OCI-LY7 (cell line): ENCODE measurements at regions not wholly inside any gene's neighbourhood (a gene's known extent, or its start where the extent isn't known, plus 50 kb on each side); places are given as distances from the start of the nearest gene placed in this dataset.

Experiments used
- BruUV-seq: library from RNA; stranded (reverse); fragments of 400-500 nt; replicated peaks from 2 replicates; lab custom pipeline; 2021; lab: Mats Ljungman, UMichigan
- CTCF ChIA-PET: fragments of 300-600 bp; sonication (Branson Sonifier 250); formaldehyde crosslinking; loops from one replicate; lab custom pipeline; 2022; ENCODE audit warnings: antibody characterized with exemption; ENCODE audit not compliant: unreplicated experiment; lab: Charles Lee
- POLR2A ChIA-PET: fragments of 300-600 bp; sonication (Branson Sonifier 250); formaldehyde crosslinking; loops from one replicate; lab custom pipeline; 2022; ENCODE audit warnings: antibody characterized with exemption; lab: Charles Lee
- DNase-seq: peaks from one replicate; pipeline ENCODE4 v3.0.0-alpha.2; 2015; ENCODE audit warnings: low spot score
- H2AFZ ChIP-seq: fragments of 200-600 bp; sonication (generic), shearing (Covaris generic); 2 replicates; pipeline ENCODE4 v1.6.1; 2014; ENCODE audit warnings: mild to moderate bottlenecking, antibody characterized with exemption, low read length, moderate library complexity
- H3K27ac ChIP-seq: fragments of 200-600 bp; sonication (generic); 2 replicates; pipeline ENCODE4 v1.5.1; 2014; ENCODE audit warnings: mixed run types, low read depth, mild to moderate bottlenecking, moderate library complexity, low read length, inconsistent platforms; ENCODE audit not compliant: poor library complexity, severe bottlenecking
- H3K36me3 ChIP-seq: fragments of 200-600 bp; sonication (generic); 2 replicates; pipeline ENCODE4 v1.6.1; 2014; ENCODE audit warnings: mild to moderate bottlenecking, antibody characterized with exemption, low read length, moderate library complexity, mixed read lengths; ENCODE audit not compliant: insufficient read depth
- H3K4me1 ChIP-seq: fragments of 200-600 bp; sonication (generic); 2 replicates; pipeline ENCODE4 v1.5.1; 2014; ENCODE audit warnings: mild to moderate bottlenecking, low read length; ENCODE audit not compliant: insufficient read depth, poor library complexity, severe bottlenecking
- H3K4me2 ChIP-seq: fragments of 200-600 bp; sonication (generic); 2 replicates; pipeline ENCODE4 v1.6.1; 2014; ENCODE audit warnings: mild to moderate bottlenecking, low read length
- H3K4me3 ChIP-seq: fragments of 200-600 bp; sonication (generic); 2 replicates; pipeline ENCODE4 v1.5.1; 2014; ENCODE audit warnings: mild to moderate bottlenecking, low read depth, low read length; ENCODE audit not compliant: poor library complexity, severe bottlenecking
- H3K79me2 ChIP-seq: fragments of 200-600 bp; sonication (generic); 2 replicates; pipeline ENCODE4 v1.6.1; 2016; ENCODE audit warnings: low read depth, mild to moderate bottlenecking, low read length, moderate library complexity, mixed read lengths; ENCODE audit not compliant: insufficient read depth
- H3K9me2 ChIP-seq: fragments of 200-600 bp; sonication (generic); 2 replicates; pipeline ENCODE4 v1.6.1; 2016; ENCODE audit warnings: mild to moderate bottlenecking, low read length, mixed read lengths; ENCODE audit not compliant: insufficient read depth
- H3K9me3 ChIP-seq: fragments of 200-600 bp; sonication (generic); 2 replicates; pipeline ENCODE4 v1.6.1; 2014; ENCODE audit warnings: mild to moderate bottlenecking, mixed run types, low read length, mixed read lengths
- H4K20me1 ChIP-seq: fragments of 200-600 bp; sonication (generic); 2 replicates; pipeline ENCODE4 v1.6.1; 2014; ENCODE audit warnings: mild to moderate bottlenecking, antibody characterized with exemption, low read length, moderate library complexity, mixed read lengths; ENCODE audit not compliant: insufficient read depth
- EZH2phosphoT487 ChIP-seq: fragments of 200-600 bp; sonication (generic); IDR thresholded peaks from 2 replicates; pipeline ENCODE4 v1.6.1; 2018; ENCODE audit warnings: low read depth, borderline replicate concordance, mild to moderate bottlenecking, mixed run types, antibody characterized with exemption, low read length, moderate library complexity, mixed read lengths
- intact Hi-C: fragments of 100-400 bp; cut with micrococcal nuclease; formaldehyde crosslinking; loops from one replicate; pipeline ENCODE4 v1.10.0; 2022; ENCODE audit not compliant: unreplicated experiment
- TF ChIP-seq, protein P1 (sequence below): fragments of 200-600 bp; sonication (generic); conservative IDR thresholded peaks from 2 replicates; pipeline ENCODE4 v1.5.1; 2014; ENCODE audit warnings: mild to moderate bottlenecking, antibody characterized with exemption, low read length, moderate library complexity, mixed read lengths

DNA sequence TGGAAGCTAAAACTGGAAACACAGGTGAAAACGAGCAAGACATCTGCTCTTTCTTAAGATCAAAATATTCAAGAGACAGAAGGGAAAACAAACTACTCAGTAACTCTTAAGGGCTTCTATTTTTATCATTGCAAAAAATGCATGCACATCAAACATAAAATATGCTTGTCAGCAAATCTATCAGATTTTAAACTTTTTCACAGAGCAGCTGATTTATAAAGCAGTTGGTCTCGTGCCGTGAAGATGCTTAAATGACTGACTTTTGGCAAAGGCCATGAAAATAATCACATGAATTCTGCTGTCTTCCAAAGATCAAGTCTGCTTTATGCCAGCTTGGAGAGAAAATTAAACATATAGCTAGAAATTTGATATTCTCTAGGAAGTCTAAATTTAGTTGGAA is 482.1 kb upstream of the HS3ST1 start:
- intact Hi-C loops = no loop called here
- Histone ChIP-seq H4K20me1 (no peaks in the 10 kb centered on the region), H3K9me3 (no peaks in the 10 kb centered on the region), H3K27ac (no peak overlapping the region), H3K4me3 (no peak overlapping the region), H3K4me1 (no peaks in the 10 kb centered on the region), H3K36me3 (no peaks in the 10 kb centered on the region), H3K9me2 (no peaks in the 10 kb centered on the region), H3K79me2 (no peaks in the 10 kb centered on the region), H3K4me2 (no peak overlapping the region), H2AFZ (no peak overlapping the region)
- no TSS peak for BruUV-seq
- POLR2A ChIA-PET = no interaction called here
- no peak for DNase-seq
- CTCF ChIA-PET = no interaction called here
- TF ChIP-seq, protein P1, sequence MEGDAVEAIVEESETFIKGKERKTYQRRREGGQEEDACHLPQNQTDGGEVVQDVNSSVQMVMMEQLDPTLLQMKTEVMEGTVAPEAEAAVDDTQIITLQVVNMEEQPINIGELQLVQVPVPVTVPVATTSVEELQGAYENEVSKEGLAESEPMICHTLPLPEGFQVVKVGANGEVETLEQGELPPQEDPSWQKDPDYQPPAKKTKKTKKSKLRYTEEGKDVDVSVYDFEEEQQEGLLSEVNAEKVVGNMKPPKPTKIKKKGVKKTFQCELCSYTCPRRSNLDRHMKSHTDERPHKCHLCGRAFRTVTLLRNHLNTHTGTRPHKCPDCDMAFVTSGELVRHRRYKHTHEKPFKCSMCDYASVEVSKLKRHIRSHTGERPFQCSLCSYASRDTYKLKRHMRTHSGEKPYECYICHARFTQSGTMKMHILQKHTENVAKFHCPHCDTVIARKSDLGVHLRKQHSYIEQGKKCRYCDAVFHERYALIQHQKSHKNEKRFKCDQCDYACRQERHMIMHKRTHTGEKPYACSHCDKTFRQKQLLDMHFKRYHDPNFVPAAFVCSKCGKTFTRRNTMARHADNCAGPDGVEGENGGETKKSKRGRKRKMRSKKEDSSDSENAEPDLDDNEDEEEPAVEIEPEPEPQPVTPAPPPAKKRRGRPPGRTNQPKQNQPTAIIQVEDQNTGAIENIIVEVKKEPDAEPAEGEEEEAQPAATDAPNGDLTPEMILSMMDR = no peak
- TF ChIP-seq EZH2phosphoT487 = no peak

DNA sequence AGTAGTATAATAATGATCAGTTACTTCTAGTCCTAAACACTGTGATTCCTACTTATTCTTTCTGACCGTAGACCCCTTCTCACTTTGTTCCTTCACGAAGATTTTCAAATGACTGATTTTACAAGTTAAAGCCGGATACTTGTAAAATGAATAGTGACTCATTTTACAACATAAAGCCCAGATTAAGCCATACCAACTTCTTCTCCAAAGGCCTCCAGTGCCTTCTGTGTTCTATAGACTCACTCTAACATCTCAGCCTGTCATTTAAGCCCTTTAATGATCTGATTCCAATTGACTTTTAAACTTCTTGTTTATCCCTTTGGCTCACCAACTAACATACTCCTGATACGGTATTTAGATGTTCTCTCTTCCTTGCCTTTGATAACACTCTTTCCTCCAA is 480.0 kb upstream of the HS3ST1 start:
- TF ChIP-seq, protein P1 = no peak
- TF ChIP-seq EZH2phosphoT487 = no peak
- Histone ChIP-seq H3K9me2 (no peaks in the 10 kb centered on the region), H4K20me1 (no peaks in the 10 kb centered on the region), H3K4me3 (no peak overlapping the region), H3K4me1 (no peaks in the 10 kb centered on the region), H3K36me3 (no peaks in the 10 kb centered on the region), H3K9me3 (no peaks in the 10 kb centered on the region), H3K79me2 (no peaks in the 10 kb centered on the region), H3K27ac (no peak overlapping the region), H3K4me2 (no peak overlapping the region), H2AFZ (no peak overlapping the region)
- no peak for DNase-seq
- intact Hi-C loops = no loop called here
- CTCF ChIA-PET = no interaction called here
- POLR2A ChIA-PET = interaction anchor here (0.7 kb wide), 1 partner anchor 38 kb away, joined by 4 read pairs; no protein-coding TSS in a partner anchor
- no TSS peak for BruUV-seq

DNA sequence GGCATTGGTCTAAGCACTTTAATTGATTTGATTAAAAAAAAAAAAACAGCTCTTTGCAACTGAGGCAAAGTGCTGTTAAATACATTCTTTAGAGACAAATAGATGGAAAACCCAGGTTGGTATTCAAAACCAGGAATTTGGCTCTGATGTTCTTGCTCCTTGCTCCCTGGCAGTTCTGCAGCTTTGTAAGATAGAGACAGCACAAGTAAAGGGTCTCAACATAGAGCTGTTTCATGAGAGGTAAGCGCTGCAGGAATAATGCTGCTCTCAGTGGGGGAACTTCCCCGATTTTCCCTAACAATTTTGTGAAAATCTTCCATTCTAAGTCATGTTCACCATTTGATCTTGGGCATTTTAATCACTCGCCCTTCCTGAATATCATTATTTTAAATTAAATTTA is 479.5 kb upstream of the HS3ST1 start:
- H3K79me2 ChIP-seq = no peaks in the 10 kb centered on the region
- no peak overlapping the region for H2AFZ ChIP-seq
- TF ChIP-seq EZH2phosphoT487 = no peak
- TF ChIP-seq, protein P1 = no peak
- no peaks in the 10 kb centered on the region for H3K4me1 ChIP-seq
- no peak overlapping the region for H3K4me3 ChIP-seq
- CTCF ChIA-PET = no interaction called here
- no peaks in the 10 kb centered on the region for H3K9me2 ChIP-seq
- no TSS peak for BruUV-seq
- no peak for DNase-seq
- no peaks in the 10 kb centered on the region for H3K9me3 ChIP-seq
- H3K36me3 ChIP-seq = no peaks in the 10 kb centered on the region
- POLR2A ChIA-PET = interaction anchor here (0.7 kb wide), 3 partner anchors 38 to 517 kb away, joined by 3 to 4 read pairs (median 4); no protein-coding TSS in a partner anchor
- no peak overlapping the region for H3K27ac ChIP-seq
- no peak overlapping the region for H3K4me2 ChIP-seq
- intact Hi-C loops = no loop called here
- H4K20me1 ChIP-seq = no peaks in the 10 kb centered on the region
